Stimulated activated CD4-positive, alpha-beta T cell treated with anti-CD3 and anti-CD28 coated beads, Interleukin-12 subunit alpha, Interleukin-12 subunit beta, amount 100 ng/mL, for 48 hours (primary cell): ENCODE measurements at regions not wholly inside any gene's neighbourhood (a gene's known extent, or its start where the extent isn't known, plus 50 kb on each side); places are given as distances from the start of the nearest gene placed in this dataset.
A peak's percentile ranks its signal among the peaks of the same experiment; 100 is the strongest.
"Not testable (repeated sequence)": the region's sequence is repeated elsewhere in the genome, so short reads cannot be mapped to it uniquely, and the experiment has no call there.

Experiments
- DNase-seq, 3 donors: peaks; one replicate each; pipeline ENCODE4 v3.0.0-alpha.2; 2020; ENCODE audit warnings: low read depth in 2 of 3, low spot score in 1 of 3

DNA sequence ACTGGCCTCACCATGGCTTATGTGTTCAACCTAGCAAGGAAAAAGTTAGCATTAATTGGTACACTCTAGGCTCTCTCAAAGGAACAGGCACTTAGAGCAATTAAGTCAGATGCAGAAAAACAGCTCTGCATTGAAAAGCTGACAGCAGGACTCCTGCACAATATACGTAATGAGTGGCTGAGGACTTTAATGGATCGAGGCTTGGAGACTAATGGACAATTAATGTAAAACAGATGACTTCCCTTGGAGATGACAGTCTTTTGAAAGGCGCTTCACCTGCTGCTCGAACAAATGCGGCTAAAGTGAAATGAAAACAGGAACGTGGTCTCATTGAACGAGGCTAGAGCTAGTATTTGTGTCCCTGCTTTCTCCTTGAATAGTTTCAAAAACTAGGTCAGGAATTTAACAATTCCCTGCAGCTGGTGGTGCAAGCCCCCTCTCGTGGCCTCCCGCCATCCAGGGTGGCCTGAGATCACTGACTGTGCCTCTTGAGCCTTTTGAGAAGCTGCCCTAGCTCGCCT, 137.1 kb downstream of the ELOVL4 start:
- no peak for DNase-seq

DNA sequence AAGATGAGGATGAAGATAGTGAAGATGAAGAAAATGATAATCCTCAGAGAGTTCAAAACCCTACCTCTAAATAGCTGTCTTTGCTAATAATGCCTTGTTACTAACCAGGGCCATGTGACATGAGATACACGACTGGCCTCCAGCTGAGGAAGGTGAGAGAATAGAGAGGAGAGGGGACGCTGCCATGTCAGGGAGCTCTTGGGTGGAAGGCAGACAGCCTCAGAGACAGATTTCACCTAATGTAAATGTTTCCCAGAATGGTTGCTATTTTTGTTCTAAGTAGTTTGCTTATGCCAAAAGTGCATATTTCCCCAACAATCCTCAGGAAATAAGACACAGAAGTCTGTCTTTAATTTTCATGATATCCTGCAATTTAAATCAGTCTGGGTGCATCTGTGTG, 138.4 kb downstream of the ELOVL4 start:
- DNase-seq, result no peak

DNA sequence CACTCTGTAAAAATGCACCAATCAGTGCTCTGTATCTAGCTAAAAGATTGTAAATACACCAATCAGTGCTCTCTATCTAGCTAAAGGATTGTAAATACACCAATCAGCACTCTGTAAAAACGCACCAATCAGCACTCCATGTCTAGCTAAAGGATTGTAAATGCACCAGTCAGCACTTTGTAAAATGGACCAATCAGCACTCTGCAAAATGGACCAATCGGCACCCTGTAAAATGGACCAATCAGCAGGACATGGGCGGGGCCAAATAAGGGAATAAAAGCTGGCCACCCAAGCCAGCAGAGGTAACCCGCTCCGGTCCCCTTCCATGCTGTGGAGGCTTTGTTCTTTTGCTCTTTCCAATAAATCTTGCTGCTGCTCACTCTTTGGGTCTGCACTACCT, 140.7 kb downstream of the ELOVL4 start:
- DNase-seq, result not testable (repeated sequence)

DNA sequence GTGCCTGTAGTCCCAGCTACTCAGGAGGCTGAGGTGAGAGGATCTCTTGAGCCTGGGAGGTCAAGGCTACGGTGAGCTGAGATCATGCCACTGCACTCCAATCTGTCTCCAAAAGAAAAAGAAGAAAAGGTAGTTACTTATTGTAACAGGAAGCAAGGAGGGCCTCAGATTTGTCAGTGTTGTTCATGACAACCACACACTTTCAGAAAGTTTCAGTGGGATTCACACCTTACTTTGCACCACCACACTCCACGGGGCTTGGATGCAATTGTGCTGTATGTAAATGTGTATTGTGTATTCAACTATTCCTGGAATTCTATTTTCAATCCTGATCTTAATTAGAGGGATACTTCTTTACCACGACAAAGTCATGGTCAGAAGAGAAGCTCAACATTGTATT, 142.6 kb downstream of the ELOVL4 start:
- no peak for DNase-seq

DNA sequence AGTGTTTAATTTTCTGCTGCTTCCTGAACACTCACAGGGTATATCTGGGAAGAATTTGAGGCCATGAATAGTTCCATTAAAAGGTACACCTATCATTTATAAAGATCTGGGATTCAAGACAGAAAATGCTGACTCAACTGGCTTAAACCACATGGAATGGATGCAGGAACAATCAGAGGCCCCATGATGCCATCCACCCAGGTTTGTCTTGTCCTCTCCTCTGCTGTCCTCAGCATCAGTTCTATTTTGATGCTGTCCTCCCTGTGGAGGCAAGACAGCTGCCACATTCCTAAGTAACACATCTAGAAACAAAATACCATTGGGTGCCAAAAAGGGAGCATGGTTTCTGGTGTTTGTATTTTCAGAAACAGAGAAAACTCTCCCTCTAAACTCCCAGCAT, 143.4 kb downstream of the ELOVL4 start:
- DNase-seq, result no peak

DNA sequence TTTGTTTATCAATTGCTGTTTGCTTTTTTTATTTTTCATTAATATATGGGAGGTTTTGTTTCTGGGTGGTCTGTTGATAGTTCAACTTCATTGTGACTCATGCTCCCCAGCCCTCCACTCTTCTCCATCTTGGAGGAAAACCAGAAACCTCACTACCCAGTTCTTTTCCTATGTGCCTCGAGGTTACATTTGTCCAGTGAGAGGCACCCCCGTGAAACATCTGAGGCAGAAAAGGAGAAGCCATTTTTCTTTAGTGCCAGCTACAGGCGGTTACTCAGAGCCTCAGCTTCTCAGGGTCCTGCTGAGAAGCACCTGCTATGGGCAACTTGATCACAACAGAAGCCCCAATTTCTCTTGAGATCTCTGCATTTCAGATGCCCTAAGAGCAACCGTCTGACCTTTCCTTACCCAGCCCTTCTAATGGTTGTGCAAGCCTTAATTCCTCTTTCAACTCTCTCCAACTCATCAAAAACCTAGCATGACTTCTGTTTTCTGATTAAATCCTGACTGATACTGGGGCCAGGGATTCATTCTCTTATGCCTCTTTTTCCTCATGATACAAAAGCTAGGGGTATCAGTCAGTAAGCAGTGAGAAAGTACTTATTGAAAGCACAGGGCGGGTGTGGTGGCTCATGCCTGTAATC, 144.6 kb downstream of the ELOVL4 start:
- DNase-seq, result no peak

DNA sequence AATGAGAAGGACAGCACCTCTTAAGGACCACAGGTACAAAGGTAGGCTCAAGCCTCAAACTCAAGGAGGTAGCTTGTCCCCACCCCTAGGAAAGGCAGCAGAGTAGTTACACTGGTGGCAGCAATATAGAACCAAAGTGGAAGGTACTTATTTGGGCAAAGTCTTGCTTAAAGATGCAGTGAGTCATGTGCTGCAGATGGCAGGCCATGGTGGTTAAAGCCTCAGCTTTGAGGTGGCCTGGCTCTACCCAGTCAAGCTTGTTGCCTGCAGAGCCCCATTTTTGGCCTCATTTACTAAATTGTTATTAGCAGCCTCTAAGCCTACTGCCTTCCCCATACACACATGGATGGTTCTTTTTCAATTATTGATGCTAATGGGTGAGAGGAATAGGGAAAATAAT, 146.0 kb downstream of the ELOVL4 start:
- no peak for DNase-seq

DNA sequence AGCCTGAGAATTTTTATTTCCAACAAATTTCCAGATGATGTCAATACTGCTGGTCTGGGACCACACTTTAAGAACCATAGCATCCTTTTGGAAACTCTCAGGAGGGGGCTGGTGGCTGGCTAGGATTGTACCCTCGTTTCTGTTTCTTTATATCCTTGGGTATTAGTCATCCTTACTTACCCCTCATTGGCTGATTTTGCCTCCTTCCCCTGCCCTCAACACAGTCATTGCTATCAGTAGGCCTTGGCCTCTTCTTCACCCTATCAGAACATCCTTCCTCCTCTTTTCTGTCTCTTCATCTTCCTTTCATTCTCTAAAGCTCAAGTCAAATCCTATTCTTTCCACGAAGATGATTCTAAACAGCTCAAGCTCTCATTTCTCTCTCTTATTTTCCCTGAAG, 148.5 kb downstream of the ELOVL4 start:
- DNase-seq, result no peak

DNA sequence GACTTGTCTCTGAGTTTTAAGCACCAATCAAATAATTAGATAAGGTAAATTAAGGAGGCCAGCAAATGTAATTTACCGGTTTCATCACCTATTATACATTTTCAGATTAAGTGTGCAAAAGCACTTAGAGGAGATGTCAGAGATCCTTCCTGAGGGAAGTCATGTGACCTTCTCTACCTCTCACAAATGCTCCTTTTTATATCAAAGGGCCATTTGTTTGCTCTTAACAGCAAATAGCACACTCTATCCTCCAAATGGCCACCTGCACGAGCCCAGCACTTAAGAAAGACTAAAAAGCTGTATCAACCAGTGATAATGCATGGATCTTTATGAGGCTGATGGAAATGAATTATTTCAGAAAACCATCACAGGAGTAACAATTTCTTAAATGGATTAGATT, 149.4 kb downstream of the ELOVL4 start:
- DNase-seq, result no peak

DNA sequence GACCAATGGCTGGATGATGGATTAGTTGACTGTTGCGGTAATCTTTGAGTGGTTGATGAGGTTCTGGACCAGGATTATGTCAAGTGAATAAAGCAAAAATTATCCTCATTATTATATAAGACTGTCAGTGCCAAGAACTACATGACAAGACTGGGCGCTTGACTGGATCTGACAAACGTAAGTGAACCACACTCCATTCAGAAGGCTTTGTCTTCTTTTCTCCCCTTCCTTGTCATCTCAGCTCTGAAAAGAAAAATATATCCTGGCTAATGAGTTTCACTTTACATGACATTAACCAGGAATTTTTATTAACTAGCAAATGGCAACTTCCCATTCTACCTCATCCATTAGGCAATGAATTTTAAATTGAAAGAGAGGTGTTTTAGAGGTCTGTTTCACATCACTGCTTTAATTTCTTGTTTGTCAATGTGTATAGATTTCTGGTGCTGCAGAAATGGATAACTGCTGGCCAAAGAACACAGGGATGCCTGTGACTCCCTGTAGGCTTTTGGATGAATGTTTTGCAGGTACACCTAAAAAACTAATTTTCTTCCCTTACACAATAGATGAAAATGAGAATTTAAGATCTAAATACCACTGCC, 150.1 kb downstream of the ELOVL4 start:
- DNase-seq, result no peak

DNA sequence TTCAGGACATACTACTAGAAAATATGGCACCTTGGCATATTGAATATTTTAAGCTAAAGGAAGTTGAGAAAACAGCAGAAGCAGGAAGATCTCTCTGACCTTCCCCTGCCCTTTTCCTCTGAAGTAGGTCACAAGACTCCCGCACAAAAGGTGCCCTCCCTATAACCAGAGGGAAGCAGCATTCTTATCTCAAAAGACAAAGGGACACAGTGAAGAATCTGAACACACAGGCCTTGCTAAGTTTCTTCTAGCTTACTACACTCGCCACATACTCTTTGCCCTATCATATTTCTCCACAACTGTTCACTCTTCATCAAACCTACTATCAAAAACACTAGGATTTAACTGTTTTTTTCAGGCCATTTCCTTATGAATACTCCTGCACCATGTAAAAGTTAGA, 151.2 kb downstream of the ELOVL4 start:
- no peak for DNase-seq

DNA sequence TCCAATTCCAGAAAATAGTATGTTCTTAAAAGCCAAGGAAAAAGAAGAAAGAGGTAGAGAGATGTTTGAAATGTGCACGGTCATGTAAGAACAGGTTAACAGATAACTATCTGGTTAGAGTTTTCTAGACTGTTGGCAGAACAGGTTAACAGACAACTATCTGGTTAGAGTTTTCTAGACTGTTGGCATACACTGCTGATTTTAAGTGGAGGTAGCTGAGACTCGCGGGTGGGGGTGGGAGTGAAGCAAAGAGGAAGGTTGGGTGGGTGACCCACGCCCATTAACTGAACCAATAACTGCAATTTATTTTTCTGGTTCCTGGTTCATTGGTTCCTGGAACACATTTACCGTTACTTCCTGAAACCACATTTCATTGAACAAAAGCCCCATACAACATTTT, 157.5 kb downstream of the ELOVL4 start:
- DNase-seq, result no peak

DNA sequence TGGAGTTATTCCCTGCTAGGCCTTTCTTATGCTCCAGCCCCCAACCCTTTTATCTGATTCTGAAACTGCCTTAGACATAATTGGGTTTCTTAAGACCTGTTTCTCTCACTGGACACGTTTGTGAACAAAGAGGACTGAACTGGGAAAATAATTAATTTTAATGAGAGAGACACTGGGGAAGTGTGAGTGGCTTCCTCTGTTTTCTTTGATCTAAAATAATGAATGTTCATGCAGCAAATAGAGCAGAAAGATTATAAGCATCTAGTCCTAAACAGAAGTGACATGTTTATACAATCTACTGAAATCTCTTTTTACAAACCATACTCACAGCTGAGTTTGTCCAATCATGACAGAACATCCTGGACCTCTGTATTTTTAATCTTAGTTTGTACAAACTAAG, 157.6 kb downstream of the SH3BGRL2 start:
- no peak for DNase-seq

DNA sequence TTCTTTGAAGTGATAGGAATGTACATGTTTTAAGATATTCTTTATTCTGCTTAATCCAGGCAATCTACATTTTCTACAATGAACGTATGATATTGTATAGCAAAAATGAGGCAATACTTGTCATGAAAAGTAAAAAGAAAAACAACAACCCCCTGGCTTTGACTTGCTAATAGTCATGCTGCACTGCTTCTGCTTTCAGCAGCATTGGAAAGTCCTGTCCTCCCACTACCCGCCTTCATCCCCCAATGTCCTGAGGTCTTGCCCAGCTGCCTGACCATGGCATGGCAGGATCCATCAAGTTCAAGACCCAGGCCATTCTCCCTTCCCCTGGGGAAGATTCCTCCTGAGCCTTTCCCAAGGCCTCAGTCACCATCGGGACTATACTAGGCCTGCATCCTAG, 156.5 kb downstream of the SH3BGRL2 start:
- DNase-seq, result no peak

DNA sequence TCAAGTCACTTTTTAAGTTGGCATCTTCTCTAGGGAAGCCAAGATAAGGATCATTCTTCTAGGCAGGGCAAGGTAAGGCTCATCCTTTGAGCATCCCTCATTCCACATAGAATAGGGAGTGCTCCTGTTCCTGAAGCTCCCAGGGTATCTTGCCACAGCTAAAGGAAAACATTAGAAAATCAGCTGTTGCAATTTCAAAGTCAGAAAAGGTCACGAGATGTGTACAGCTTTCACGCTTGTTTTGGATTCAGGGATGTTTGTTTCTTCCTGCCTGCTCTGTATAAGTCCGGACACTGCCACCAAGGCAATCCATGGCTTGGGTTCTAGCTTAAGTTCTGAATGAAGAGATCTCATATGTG, 153.2 kb downstream of the SH3BGRL2 start:
- DNase-seq, result no peak

DNA sequence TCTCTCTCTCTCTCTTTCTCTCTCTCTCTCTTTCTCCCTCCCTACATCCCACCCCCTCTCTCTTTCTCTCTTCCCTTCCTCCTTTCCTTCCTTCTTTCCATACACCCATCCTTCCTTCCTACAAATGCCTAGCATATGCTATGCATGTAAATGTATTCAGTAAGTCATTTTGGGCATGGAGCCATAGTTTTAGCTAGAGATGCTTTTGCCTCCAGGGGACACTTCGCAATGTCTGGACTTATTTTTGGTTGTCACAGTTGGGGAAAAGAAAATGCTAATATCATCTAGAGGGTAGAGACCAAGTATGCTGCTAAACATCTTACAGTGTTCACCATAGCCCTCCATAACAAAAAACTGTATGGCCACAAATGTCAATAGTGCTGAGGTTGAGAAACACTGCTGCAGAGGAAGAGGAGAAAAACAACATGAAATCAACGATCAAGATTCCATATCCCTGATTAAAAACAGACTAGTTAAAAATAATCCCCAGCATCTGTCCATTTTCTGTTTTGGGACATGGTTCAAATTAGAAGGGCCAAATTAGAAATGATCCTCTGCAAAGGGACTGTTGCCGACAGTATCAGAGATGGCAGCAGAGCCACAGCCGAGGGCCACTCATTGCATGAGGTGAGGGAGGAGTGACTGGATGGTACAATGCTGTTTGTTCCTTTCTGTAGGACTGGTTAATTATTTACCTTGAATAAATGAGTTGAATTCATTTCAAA, 152.7 kb downstream of the SH3BGRL2 start:
- DNase-seq, result no peak

DNA sequence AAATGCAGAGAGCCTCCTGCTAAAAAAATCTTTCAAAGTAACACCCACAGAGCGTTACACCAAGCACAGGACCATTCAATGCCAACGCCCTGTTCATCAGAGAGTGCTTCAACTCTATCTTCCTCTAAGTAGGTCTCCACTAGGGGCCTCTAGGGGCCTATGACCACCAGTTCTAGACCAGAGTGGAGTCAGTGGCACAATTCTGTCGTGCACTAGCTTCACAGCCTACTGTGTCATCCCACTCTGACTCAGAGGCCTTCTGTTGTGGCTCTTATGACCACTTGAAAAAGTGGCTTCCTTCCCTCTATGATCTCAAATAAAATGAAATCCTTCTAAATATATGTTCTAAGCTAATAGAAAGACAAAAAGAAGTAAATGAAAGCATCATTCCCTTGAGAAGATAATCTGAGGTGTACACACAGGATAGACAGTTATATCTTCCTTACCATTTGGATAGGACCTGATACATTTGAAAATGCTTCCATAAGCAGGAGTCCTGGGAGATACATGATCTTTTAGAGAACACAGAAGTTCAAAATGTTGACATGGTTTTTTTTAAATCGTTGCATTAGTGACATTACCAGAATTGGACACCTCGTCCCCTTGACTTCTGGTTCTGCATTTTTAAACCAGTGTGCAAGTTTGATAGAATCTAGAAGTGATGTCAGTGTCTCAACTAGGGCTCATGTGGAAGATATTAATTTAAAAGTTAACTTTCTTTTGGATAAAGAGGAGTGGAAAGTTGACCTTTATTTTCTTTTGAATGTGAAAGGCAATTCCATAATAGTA, 151.9 kb downstream of the SH3BGRL2 start:
- no peak for DNase-seq

DNA sequence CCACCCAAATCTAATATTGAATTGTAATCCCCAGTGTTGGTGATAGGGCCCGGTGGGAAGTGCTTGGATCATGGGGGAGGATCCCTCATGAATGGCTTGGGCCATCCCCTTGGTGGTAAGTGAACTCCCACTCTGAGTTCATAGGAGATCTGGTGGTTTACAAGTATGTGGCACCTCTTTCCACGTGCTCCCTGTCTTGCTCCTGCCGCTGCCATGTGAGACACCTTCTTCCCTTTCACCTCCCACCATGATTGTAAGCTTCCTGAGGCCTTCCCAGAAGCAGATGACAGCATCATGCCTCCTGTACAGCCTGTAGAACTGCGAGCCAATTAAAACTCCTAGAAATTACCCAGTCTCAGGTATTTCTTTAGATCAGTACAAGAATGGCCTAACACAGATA, 150.8 kb downstream of the SH3BGRL2 start:
- DNase-seq, result no peak

DNA sequence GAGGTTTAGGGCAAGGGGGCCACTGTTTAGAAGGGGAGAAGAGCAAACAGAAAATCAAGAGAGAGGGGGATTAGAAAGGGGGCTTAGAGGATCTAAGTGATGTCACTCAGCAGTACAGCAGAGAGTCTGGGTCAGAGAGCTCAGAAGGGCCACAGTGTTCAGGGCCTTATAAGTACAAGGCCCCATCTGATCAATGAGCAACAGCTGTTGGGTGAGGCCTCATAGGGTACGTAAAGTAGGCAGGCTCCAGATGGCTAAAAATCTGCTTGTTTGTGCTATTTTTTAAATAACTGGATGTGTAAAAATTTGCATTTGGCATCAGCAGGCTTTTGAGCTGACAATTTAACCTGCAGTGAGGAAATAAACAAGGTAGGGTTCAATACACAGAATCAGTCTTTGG, 149.8 kb downstream of the SH3BGRL2 start:
- no peak for DNase-seq

DNA sequence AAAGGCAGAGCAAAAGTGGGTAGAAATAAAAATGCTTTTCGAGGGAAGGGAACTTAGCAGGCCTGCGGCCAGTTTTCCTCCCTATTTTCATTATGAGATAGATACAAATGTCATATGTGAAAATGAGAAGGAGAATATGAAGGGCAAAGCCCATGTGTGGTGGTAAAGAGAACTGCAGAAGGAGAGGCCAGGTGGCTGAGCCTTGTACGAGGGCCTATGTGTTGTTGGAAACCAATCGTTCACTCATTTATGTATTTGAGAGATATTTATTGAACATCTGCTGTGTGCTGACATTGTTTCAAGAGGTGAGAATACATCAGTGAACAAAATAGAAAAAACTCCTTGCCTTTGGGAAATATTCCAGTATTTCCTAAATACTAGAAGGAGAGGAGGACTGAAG, 147.7 kb downstream of the SH3BGRL2 start:
- DNase-seq, result no peak

DNA sequence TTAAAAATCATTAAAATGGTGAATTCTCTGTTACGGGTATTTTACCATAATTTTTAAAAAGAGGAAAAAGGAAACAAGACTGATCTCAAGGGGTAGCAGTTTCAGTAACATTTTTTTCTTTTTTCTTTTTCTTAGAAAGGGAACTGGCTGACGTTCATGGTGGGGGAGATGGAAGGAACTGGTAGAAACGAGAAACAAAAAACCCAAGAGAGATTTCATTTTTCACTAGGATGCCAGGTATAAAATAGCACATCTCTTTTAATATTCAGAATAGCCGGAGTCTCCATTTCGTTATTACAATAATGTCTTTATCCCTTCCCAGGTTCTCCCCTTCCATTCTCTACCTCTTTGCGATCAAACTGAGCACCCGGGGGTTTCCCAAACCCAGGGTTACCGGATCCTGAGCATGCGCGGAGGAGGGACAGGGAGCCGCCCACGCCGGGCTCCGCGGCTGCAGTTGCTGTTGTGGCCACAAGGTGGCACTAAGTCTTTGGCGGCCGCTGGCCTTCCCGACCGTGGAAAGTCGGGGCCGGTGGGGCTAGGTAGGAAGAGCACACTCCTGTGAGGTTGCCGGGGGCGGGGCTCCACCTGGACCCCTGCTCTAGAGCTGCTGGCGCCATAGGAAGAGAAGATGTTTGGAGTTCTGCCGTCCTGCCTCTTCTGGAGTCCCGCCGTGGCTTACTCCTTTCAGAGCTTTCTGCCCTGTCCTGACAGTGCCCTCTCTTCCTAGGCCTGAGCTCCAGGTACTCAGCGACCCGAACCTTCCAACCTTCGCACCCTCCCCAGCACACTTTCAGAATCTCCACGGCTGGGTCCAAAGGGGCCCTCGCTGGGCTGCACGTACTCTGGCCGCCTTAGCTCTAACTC, 146.8 kb downstream of the SH3BGRL2 start:
- DNase-seq, result peak; percentile 73 to 90 (median 84)
